K562 (cell line): ENCODE measurements at regions not wholly inside any gene's neighbourhood (a gene's known extent, or its start where the extent isn't known, plus 50 kb on each side); places are given as distances from the start of the nearest gene placed in this dataset.

Source experiments
- ATAC-seq: fragments of 200-7000 bp; cut with Tn5 transposase; 3 replicates; pipeline ENCODE4 v1.9.1; 2020; ENCODE audit warnings: moderate library complexity
- BruUV-seq: library from RNA; stranded (reverse); fragments of 400-500 nt; replicated peaks from 2 replicates; lab custom pipeline; 2021; lab: Mats Ljungman, UMichigan
- CTCF ChIA-PET: fragments of 300-600 bp; formaldehyde crosslinking; extraction: SDS; loops from one replicate; lab custom pipeline; 2021; ENCODE audit warnings: low intra/inter-chr PET ratio; lab: Yijun Ruan, JAX
- POLR2A ChIA-PET: fragments of 300-600, 350-650 bp; sonication (Branson Sonifier 250); formaldehyde crosslinking; extraction: SDS; loops from one replicate; lab custom pipeline; 2021; ENCODE audit warnings: antibody characterized with exemption, inconsistent platforms; lab: Yijun Ruan, JAX
- DNase-seq, 4 experiments: peaks; one replicate each; pipeline versions ENCODE4 v3.0.0 to v3.0.0-alpha.2; 2011 to 2018; ENCODE audit warnings: low spot score in 3 of 4, mixed read lengths in 3 of 4; ENCODE audit errors: extremely low read depth in 1 of 4
- FAIRE-seq: peaks from 2 replicates; lab custom pipeline; 2011; peaks lifted over from hg19 to GRCh38; lab: Jason Lieb, UNC
- H2AFZ ChIP-seq: 2 replicates; pipeline ENCODE4 v1.6.0; 2011; ENCODE audit warnings: low read depth, low read length, control low read depth, inconsistent platforms
- H3K27ac ChIP-seq: fragments of 200-600 bp; 3 replicates; pipeline ENCODE4 v1.8.0; 2011; ENCODE audit warnings: low read depth, mild to moderate bottlenecking, control low read depth, inconsistent platforms, low read length, moderate library complexity, mixed read lengths; ENCODE audit errors: extremely low read depth
- H3K27me3 ChIP-seq, 2 experiments: fragments of 300-600 bp in 1 of 2; 2 replicates in 1 of 2; 3 replicates in 1 of 2; pipeline versions ENCODE4 v1.6.0 to v1.8.0; 2011; ENCODE audit warnings: inconsistent platforms in 2 of 2, low read length in 2 of 2, mild to moderate bottlenecking in 1 of 2, mixed read lengths in 1 of 2, moderate library complexity in 1 of 2; ENCODE audit not compliant: control insufficient read depth in 2 of 2, insufficient read depth in 2 of 2
- H3K36me3 ChIP-seq: fragments of 300-600 bp; 3 replicates; pipeline ENCODE4 v1.8.0; 2011; ENCODE audit warnings: mild to moderate bottlenecking, low read length, inconsistent platforms; ENCODE audit not compliant: control insufficient read depth, insufficient read depth
- H3K4me1 ChIP-seq, 2 experiments: fragments of 200-600 bp in 1 of 2; replicated peaks in 1 of 2; 2 replicates in 1 of 2; 3 replicates in 1 of 2; pipeline versions ENCODE4 v1.5.1 to v1.8.0; 2011; ENCODE audit warnings: inconsistent platforms in 2 of 2, low read length in 2 of 2, mild to moderate bottlenecking in 1 of 2, mixed read lengths in 1 of 2, moderate library complexity in 1 of 2; ENCODE audit not compliant: control insufficient read depth in 2 of 2, insufficient read depth in 2 of 2
- H3K4me2 ChIP-seq: 2 replicates; pipeline ENCODE4 v1.6.1; 2011; ENCODE audit warnings: low read length, control low read depth, inconsistent platforms, mixed read lengths; ENCODE audit not compliant: insufficient read depth
- H3K4me3 ChIP-seq: fragments of 200-600 bp; sonication (generic), shearing (Covaris generic); 2 replicates; pipeline ENCODE4 v1.5.1; 2016; ENCODE audit warnings: control low read depth, inconsistent platforms
- H3K79me2 ChIP-seq: fragments of 200-600 bp; 3 replicates; pipeline ENCODE4 v1.8.0; 2011; ENCODE audit warnings: low read length, inconsistent platforms; ENCODE audit not compliant: control insufficient read depth, insufficient read depth
- H3K9ac ChIP-seq, 2 experiments: 2 replicates each; pipeline versions ENCODE4 v1.6.0 to v1.6.1; 2011; ENCODE audit warnings: low read depth in 2 of 2, low read length in 2 of 2, control low read depth in 1 of 2, inconsistent platforms in 1 of 2, mild to moderate bottlenecking in 1 of 2, mixed read lengths in 1 of 2; ENCODE audit not compliant: insufficient read depth in 1 of 2
- H3K9me1 ChIP-seq: one replicate; pipeline ENCODE4 v1.6.0; 2011; ENCODE audit warnings: inconsistent platforms, mild to moderate bottlenecking, low read length, moderate library complexity; ENCODE audit not compliant: control insufficient read depth, insufficient read depth
- H3K9me3 ChIP-seq: replicated peaks from 2 replicates; pipeline ENCODE4 v1.5.1; 2011; ENCODE audit warnings: low read depth, low read length, inconsistent platforms; ENCODE audit not compliant: control insufficient read depth, insufficient read depth
- H4K20me1 ChIP-seq: replicated peaks from 2 replicates; pipeline ENCODE4 v1.6.1; 2011; ENCODE audit warnings: low read length, inconsistent platforms, mixed read lengths; ENCODE audit not compliant: control insufficient read depth, insufficient read depth
- CBX2 ChIP-seq: fragments of 200-600 bp; sonication (generic); IDR thresholded peaks from one replicate; pipeline ENCODE4 v1.6.1; 2012; ENCODE audit warnings: mild to moderate bottlenecking, low read length, inconsistent platforms; ENCODE audit not compliant: insufficient read depth, poor library complexity, severe bottlenecking
- EHMT2 ChIP-seq: fragments of 450-650 bp; IDR thresholded peaks from 2 replicates; pipeline ENCODE4 v1.6.1; 2018; ENCODE audit warnings: antibody characterized with exemption
- FIP1L1 ChIP-seq: fragments of 200-400 bp; formaldehyde crosslinking; IDR thresholded peaks from 2 replicates; pipeline ENCODE4 v1.6.1; 2018; ENCODE audit warnings: mild to moderate bottlenecking, low read depth, low read length; ENCODE audit not compliant: poor library complexity, severe bottlenecking
- GMEB1 ChIP-seq: fragments of 250-450 bp; sonication (Bioruptor Pico); IDR thresholded peaks from 2 replicates; pipeline ENCODE4 v1.4.0; 2020; ENCODE audit warnings: mild to moderate bottlenecking
- ILK ChIP-seq: fragments of 450-650 bp; IDR thresholded peaks from 2 replicates; pipeline ENCODE4 v1.6.1; 2016; ENCODE audit warnings: missing genetic modification characterization, low read depth, mild to moderate bottlenecking, missing compliant biosample characterization, moderate library complexity, borderline replicate concordance
- IRF1 ChIP-seq: sonication (generic); formaldehyde crosslinking; IDR thresholded peaks from 2 replicates; pipeline ENCODE4 v1.8.0; 2022; ENCODE audit warnings: missing genetic modification reagents, mild to moderate bottlenecking, borderline replicate concordance
- LCOR ChIP-seq: sonication (generic); formaldehyde crosslinking; IDR thresholded peaks from 2 replicates; pipeline ENCODE4 v1.8.0; 2022; ENCODE audit warnings: mild to moderate bottlenecking, missing genetic modification reagents
- NFE2 ChIP-seq: IDR thresholded peaks from 2 replicates; pipeline ENCODE4 v1.6.1; 2014; ENCODE audit warnings: antibody characterized with exemption, low read depth
- PHB2 ChIP-seq: fragments of 450-650 bp; IDR thresholded peaks from 2 replicates; pipeline ENCODE4 v1.6.1; 2017; ENCODE audit warnings: low read depth
- PHTF2 ChIP-seq: fragments of 250-450 bp; sonication (Bioruptor Pico); IDR thresholded peaks from 2 replicates; pipeline ENCODE4 v1.5.0; 2021; ENCODE audit warnings: mild to moderate bottlenecking
- SP2 ChIP-seq: IDR thresholded peaks from 2 replicates; pipeline ENCODE4 v1.6.1; 2011; ENCODE audit warnings: mild to moderate bottlenecking, low read depth, low read length, moderate library complexity; ENCODE audit not compliant: poor library complexity, severe bottlenecking; ENCODE audit errors: extremely low read depth
- TEAD1 ChIP-seq, 2 experiments: fragments of 450-650 bp in 1 of 2; sonication (generic) in 1 of 2; formaldehyde crosslinking; IDR thresholded peaks; 2 replicates each; pipeline versions ENCODE4 v1.4.0 to v1.8.0; 2020 to 2022; ENCODE audit warnings: mild to moderate bottlenecking in 2 of 2, missing genetic modification reagents in 1 of 2
- THRB ChIP-seq: fragments of 450-650 bp; formaldehyde crosslinking; conservative IDR thresholded peaks from 2 replicates; pipeline ENCODE4 v1.4.0; 2022; ENCODE audit warnings: mild to moderate bottlenecking, missing genetic modification characterization
- TRIM28 ChIP-seq: fragments of 450-650 bp; IDR thresholded peaks from 2 replicates; pipeline ENCODE4 v1.6.1; 2017
- ZNF174 ChIP-seq: fragments of 250-450 bp; sonication (Bioruptor Pico); IDR thresholded peaks from 2 replicates; pipeline ENCODE4 v1.4.0; 2020; ENCODE audit warnings: mild to moderate bottlenecking
- ZNF277 ChIP-seq: fragments of 250-450 bp; sonication (Bioruptor Pico); IDR thresholded peaks from 2 replicates; pipeline ENCODE4 v1.8.0; 2022; ENCODE audit warnings: inconsistent platforms, mild to moderate bottlenecking, moderate library complexity, borderline replicate concordance
- ZNF655 ChIP-seq: fragments of 250-450 bp; sonication (Bioruptor Pico); IDR thresholded peaks from 2 replicates; pipeline ENCODE4 v1.5.0; 2021
- WGBS: fragments of 100-300 bp; shearing (Covaris generic); methylation state at CpG from one replicate; pipeline ENCODE4 v1.1.6; 2016; ENCODE audit warnings: low coverage, mixed read lengths; ENCODE audit not compliant: insufficient coverage; ENCODE audit errors: missing lambda C conversion rate; 5-methylcytosine and 5-hydroxymethylcytosine counted together
- in situ Hi-C: fragments of 300-500 bp; cut with MboI; formaldehyde crosslinking; loops from 4 replicates; pipeline ENCODE4 v1.15.0; 2018; ENCODE audit warnings: inconsistent platforms, mixed read lengths
- intact Hi-C: fragments of 100-400 bp; cut with micrococcal nuclease; formaldehyde crosslinking; loops from 2 replicates; pipeline ENCODE4 v1.14.2; 2022

- Histone ChIP-seq H3K79me2 (no peaks in the 10 kb centered on the region), H3K4me3 (no peak overlapping the region), H3K4me1 (no peaks in the 10 kb centered on the region; a peak in 1 of 5 replicates), H4K20me1 (no peaks in the 10 kb centered on the region), H3K9ac (no peak overlapping the region), H2AFZ (no peak overlapping the region), H3K9me1 (no peaks in the 10 kb centered on the region), H3K4me2 (no peak overlapping the region), H3K9me3 (no peaks in the 10 kb centered on the region), H3K27me3 (no peaks in the 10 kb centered on the region), H3K36me3 (no peaks in the 10 kb centered on the region), H3K27ac (no peak overlapping the region)
- CTCF ChIA-PET: no interaction called here
- ATAC-seq: no peak
- POLR2A ChIA-PET: interaction anchor here (0.6 kb wide), 1 partner anchor 1401 kb away, joined by 3 read pairs; no protein-coding TSS in a partner anchor
- no peak for DNase-seq
- BruUV-seq: no TSS peak
- in situ Hi-C loops: no loop called here
- intact Hi-C loops: no loop called here
- WGBS: 0% methylated on average over 7 of the region's 8 CpGs
- FAIRE-seq: peak; percentile 74
- no peak for TF ChIP-seq LCOR (CRISPR knock-in tag)
- TF ChIP-seq TEAD1 (CRISPR knock-in tag; IDR thresholded peaks at IDR 0.05): no peak
- TF ChIP-seq EHMT2: no peak
- no peak for TF ChIP-seq THRB
- no peak for TF ChIP-seq FIP1L1
- no peak for TF ChIP-seq ILK
- no peak for TF ChIP-seq CBX2
- TF ChIP-seq TRIM28: no peak
- no peak for TF ChIP-seq ZNF277 (CRISPR knock-in tag)
- no peak for TF ChIP-seq SP2
- no peak for TF ChIP-seq PHTF2 (CRISPR knock-in tag)
- no peak for TF ChIP-seq ZNF174 (CRISPR knock-in tag)
- TF ChIP-seq NFE2: no peak
- TF ChIP-seq IRF1: no peak
- TF ChIP-seq ZNF655: no peak
- TF ChIP-seq PHB2: no peak
- no peak for TF ChIP-seq GMEB1
Measured at GRCh38 chr19:20367811-20368294, 197.7 kb downstream of the ZNF737 start.
